ENCODE measurements at regions not wholly inside any gene's neighbourhood (a gene's known extent, or its start where the extent isn't known, plus 50 kb on each side); places are given as distances from the start of the nearest gene placed in this dataset.

GRCh38 chr6:6704103-6705060, 115.9 kb downstream of the LY86 start:
- DNase-seq (ENCODE audit: low spot score), result no peak

GRCh38 chr6:6705061-6705425, 116.5 kb downstream of the LY86 start:
- no peak for DNase-seq (ENCODE audit: low spot score)

DNA sequence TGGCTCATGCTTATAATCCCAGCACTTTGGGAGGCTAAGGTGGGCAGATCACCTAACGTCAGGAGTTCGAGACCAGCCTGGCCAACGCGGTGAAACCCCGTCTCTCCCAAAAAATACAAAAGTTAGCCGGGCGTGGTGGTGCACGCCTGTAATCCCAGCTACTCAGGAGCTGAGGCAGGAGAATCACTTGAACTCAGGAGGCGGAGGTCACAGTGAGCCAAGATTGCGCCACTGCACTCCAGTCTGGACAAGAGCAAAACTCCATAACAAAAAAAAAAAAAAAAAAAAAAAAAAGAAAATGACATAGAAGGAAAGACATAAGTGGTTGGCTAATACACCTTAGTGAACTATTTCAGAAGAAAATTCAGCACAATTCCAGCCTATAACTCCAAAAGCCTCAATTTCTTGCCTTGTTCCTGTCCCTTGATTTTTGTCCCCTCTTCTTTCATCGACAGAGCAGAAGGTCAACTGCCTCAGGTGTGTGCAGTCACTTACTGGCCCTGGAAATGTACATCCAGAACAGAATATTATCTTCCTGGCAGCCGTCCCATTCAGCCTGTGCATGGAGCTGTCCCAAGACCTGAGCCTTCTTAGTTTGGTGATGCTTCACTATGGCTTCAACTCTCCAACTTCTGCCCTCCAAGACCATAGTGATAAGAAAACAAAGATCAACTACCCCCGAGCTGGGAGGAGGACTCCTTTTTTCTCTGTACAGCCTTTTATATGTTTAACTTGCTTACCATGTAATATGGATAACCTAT, 117.6 kb downstream of the LY86 start:
- DNase-seq (ENCODE audit: low spot score), result no peak

- no peak for DNase-seq (ENCODE audit: low spot score)
These were observed 118.6 kb downstream of the LY86 start for GRCh38 chr6:6707143-6707542.

- no peak for DNase-seq (ENCODE audit: low spot score)
These were observed 120.6 kb downstream of the LY86 start for GRCh38 chr6:6709106-6709505.

DNA sequence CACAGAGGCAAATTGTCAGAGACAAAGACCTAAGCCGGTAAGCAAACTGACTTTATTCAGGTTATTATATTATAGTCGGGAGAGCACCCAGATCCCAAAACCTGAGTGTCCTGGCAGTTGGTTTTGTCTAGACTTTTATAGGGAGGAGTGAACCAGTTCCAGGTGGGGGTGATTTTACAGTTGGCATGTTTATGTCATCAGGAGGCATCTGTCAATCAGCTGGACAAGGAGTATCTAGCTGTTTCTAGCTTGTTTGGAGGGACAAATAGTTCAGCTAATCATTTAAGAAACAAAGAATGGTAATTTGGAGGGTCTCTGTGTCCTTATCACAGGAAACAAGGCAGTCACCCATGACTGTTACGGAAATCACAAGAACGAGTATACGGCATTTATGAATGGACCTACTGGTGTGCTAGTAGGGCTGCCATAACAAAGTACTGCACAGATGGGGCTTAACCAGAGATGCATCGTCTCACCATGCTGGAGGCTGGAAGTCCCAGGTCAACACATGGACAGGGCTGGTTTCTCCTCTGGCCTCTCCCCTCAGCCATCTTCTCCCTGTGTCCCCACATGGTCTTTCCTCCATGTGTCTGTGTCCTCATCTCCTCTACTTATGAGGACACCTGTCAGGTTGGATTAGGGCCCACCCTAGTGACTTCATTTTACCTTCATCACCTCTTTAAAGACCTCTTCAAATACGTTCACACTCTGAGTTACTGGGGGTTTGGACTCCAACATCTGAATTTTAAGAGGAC, 122.7 kb downstream of the LY86 start:
- no peak for DNase-seq (ENCODE audit: low spot score)

DNA sequence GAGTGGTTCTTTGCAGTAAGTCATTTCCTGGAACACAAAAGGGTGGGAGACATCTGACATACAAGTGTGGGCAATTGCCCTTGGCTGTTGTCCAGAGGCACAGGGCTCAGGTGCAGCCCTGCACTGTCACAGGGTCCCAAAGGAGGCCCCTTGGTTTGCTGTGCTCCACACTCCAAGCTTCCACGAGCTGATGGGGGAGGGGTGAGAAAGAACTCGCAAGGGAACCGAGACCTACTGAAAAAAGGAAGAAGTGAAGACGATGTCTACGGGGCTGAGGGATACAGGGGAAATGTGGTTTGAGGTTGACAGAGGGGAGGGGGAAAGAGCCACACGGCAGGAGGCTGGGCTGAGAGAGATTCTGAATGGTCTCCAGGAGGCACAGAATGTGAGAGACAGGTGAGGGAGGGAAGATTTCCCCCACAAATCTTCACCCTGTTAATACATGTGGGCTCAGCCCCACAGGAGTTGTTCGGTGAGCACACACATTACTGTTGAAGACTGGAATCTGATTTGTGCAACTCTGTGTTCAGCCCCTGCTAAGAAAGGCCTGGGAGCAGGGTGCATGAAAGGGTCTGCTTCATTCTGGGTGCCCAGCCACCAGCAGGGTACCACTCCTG, 123.4 kb downstream of the LY86 start:
- DNase-seq (ENCODE audit: low spot score), result peak; percentile 41

DNA sequence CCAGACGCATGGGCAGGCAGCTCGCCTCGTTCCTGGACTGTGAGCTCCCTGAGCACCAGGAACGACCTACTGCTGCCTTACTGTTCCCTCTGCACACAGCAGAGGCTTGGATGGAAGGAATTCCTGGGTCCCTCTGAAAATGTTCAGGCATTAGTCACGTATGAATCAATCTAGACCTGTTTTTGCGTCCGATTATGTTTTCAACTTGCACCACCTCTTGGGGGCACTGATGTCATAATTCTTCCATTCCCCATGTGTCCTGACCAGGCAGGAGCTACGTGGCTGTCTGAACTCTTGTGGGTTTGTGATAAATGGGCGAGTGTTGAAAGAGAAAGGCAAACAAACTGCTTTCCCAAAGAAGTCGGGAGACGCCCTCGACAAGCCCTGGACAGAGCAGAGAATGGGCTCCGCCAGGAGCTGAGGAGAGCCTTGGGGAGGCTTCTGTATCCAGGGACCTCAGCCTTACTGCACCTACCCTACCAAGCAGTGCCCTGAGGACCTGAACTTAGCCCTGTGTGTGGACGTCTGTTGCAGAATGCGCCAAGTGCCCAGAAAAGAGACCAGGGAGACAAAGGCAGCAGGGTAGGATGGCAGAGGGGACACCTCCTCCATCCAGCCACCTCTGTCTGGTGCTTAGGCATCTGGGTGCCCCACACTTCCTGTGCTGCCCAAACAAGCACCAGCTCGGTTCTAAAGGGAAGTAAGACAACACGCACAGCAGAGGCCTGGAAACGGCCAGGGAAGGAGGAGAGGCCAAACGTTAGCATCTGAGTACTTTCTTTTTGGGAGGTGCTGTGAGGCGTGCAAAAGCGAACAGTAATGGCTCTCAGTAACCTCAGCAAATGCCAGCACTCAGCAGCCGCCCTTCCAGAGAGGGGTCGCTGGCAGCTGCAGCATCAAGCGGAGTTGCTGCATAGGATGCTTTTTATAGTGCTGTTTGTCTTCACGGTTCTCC, 124.2 kb downstream of the LY86 start:
- peak; percentile 32 for DNase-seq (ENCODE audit: low spot score)

- DNase-seq (ENCODE audit: low spot score), result no peak
These were observed 125.1 kb downstream of the LY86 start for GRCh38 chr6:6713657-6714056.

DNA sequence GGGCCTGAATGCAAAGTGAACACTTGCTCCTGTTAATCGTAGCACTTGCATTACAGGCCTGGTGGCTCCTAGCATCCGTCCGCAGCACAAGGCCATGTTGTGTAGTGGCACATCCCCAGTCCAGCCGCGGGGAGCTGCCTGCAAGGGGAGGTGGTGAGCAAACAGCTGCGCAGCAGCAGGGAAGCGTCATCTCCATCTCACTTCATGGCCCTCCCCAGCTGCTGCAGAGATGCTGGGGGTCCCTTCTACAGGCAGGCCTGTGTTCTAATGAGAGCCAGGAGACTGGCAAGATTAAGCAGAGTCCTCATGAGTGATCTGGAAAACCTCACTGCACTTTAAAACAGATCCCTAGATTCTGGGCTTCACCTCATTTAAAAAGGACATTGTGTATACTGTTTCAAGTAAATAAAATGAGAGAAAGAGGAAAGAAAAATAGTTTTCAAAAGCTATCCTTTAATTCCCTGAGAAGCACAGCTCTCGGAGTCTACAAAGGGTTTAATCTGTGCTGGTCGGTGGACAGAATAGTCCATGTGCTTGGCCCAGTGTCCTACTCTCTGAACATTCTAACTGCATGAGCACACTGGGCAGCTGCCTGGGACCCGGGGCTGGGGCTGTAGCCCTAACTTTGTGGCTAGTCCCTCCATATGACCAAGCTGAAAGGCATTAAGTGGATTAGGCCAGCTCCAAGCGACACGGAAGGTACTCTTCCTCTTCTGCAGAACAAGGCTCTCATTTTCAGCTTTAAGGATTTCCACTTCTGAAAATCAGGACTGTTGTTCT, 125.8 kb downstream of the LY86 start:
- DNase-seq (ENCODE audit: low spot score), result no peak

DNA sequence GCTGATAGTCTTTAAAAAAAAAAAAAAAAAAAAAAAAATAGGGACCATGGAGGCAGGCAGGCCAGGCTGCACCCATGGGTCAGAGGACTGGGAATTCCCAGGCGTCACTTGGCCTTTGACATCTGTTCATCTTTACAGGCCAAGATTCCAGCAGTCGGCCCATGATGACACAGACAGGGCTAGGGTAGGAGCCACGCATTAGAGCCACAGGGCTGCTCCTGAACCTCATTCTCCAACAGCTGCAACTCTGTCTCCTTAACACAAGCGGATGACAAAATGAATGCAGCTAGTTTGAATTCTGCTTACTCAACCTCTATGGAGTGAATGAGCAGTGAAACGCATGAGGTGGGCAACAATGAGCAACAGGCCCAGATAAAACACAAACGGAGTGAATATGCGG, 126.4 kb downstream of the LY86 start:
- DNase-seq (ENCODE audit: low spot score), result no peak

- DNase-seq (ENCODE audit: low spot score), result no peak
These were observed 126.9 kb downstream of the LY86 start for GRCh38 chr6:6715465-6715864.

- DNase-seq (ENCODE audit: low spot score), result no peak
These were observed 128.7 kb downstream of the LY86 start for GRCh38 chr6:6716998-6717763.

- no peak for DNase-seq (ENCODE audit: low spot score)
These were observed 129.4 kb downstream of the LY86 start for GRCh38 chr6:6717953-6718352.

- DNase-seq (ENCODE audit: low spot score), result no peak
These were observed 133.1 kb downstream of the LY86 start for GRCh38 chr6:6721606-6722005.

DNA sequence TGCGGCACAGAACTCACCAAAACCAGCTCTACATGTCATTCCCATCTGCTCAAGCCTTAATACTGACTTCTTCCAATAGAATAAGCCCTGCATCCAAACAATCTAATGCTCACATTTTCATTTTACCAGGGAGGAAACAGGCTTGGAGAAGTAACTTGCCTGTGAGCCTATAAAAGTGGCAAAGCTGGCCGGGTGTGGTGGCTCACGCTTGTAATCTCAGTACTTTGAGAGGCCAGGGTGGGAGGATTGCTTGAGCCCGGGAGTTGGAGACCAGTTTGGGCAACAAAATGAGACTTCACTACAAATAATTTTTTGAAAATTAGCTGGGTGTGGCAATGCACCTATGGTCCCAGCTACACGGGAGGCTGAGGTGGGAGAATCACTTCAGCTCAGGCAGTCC, 133.7 kb downstream of the LY86 start:
- DNase-seq (ENCODE audit: low spot score), result no peak

DNA sequence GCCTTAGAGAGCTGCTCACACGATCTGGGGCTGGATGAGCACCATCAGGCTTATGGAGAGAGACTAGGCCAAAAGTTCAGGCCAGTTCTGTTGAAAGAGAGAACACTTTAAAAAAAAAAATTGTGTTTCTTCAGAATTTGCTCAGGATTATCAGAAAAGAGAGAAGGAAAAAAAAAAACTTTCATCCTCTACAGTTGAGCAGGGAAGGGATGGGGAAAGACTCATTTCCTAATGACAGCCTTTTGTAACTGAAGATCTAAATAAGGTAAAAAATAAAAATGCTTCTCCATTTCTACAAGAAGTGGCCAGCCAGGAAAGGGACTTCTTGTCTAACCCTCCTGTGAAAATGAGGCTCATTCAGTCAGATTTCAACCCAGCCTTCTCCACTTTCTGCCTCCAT, 134.8 kb downstream of the LY86 start:
- no peak for DNase-seq (ENCODE audit: low spot score)

- DNase-seq (ENCODE audit: low spot score), result no peak
These were observed 135.5 kb downstream of the LY86 start for GRCh38 chr6:6723921-6724538.
